Ascending aorta (tissue), 2 donors: ENCODE measurements at regions not wholly inside any gene's neighbourhood (a gene's known extent, or its start where the extent isn't known, plus 50 kb on each side); places are given as distances from the start of the nearest gene placed in this dataset.

ENCODE experiments used
- DNase-seq, 2 donors: peaks; one replicate each; pipeline ENCODE4 v3.0.0-alpha.2; 2019; ENCODE audit warnings: low spot score in 2 of 2
- H3K27ac ChIP-seq, 2 donors: fragments of 200-600 bp; sonication (generic); one replicate each; pipeline ENCODE4 v1.5.1; 2016 to 2017; ENCODE audit warnings: mild to moderate bottlenecking in 1 of 2
- H3K27me3 ChIP-seq: fragments of 200-600 bp; sonication (generic); one replicate; pipeline ENCODE4 v1.5.1; 2017
- H3K36me3 ChIP-seq, 2 donors: fragments of 200-600 bp; sonication (generic); one replicate each; pipeline ENCODE4 v1.5.1; 2016
- H3K4me1 ChIP-seq, 2 donors: fragments of 200-600 bp; sonication (generic); one replicate each; pipeline ENCODE4 v1.5.1; 2016 to 2017; ENCODE audit warnings: mild to moderate bottlenecking in 1 of 2
- H3K4me3 ChIP-seq, 2 donors: fragments of 200-600 bp; sonication (generic); one replicate each; pipeline ENCODE4 v1.5.1; 2016 to 2017; ENCODE audit warnings: mild to moderate bottlenecking in 1 of 2
- H3K9me3 ChIP-seq, 2 donors: fragments of 200-600 bp; sonication (generic); one replicate each; pipeline ENCODE4 v1.5.1; 2016
- intact Hi-C: fragments of 100-400 bp; cut with DNase I; formaldehyde crosslinking; loops from one replicate; pipeline ENCODE4 v1.15.1; 2023
- TF ChIP-seq, protein P1 (sequence below), 3 experiments: fragments of 200-600 bp in 2 of 3; fragments of 450-650 bp in 1 of 3; sonication (generic) in 2 of 3; IDR thresholded peaks; one replicate each; pipeline ENCODE4 v1.5.1; 2016 to 2019; ENCODE audit warnings: antibody characterized with exemption in 3 of 3, mild to moderate bottlenecking in 1 of 3, moderate library complexity in 1 of 3

- DNase-seq, result no peak
- intact Hi-C loops, result no loop called here
Observed at GRCh38 chr16:79347277-79347676, 253.3 kb downstream of the MAF start.

DNA sequence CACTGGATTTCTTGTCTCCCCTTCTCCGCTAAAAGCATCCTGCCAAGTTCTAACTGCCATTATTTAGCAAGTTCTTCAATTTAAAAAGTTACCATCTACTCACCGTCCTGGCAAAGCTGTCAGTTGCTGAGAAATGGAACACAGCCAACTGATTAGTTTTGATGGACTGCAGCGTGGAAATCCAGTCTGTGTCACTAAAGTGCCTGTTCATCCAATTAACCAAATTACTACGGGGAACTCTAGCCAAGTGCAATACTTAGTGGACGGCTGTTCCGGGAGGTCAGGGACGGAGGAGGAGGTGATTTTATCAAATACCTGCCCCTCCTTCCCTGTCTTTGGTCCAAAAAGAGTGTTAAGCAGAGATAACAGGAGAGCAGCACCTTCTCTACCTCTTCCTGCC, 260.7 kb downstream of the MAF start:
- no peak overlapping the region for H3K4me3 ChIP-seq
- H3K27ac ChIP-seq, result no peak overlapping the region
- intact Hi-C loops, result no loop called here
- DNase-seq, result no peak
- no peaks in the 10 kb centered on the region for H3K36me3 ChIP-seq
- H3K9me3 ChIP-seq, result peaks cover 0 to 3% of the 10 kb centered on the region in 2 donors
- H3K4me1 ChIP-seq, result no peaks in the 10 kb centered on the region
- no peaks in the 10 kb centered on the region for H3K27me3 ChIP-seq
- TF ChIP-seq, protein P1, sequence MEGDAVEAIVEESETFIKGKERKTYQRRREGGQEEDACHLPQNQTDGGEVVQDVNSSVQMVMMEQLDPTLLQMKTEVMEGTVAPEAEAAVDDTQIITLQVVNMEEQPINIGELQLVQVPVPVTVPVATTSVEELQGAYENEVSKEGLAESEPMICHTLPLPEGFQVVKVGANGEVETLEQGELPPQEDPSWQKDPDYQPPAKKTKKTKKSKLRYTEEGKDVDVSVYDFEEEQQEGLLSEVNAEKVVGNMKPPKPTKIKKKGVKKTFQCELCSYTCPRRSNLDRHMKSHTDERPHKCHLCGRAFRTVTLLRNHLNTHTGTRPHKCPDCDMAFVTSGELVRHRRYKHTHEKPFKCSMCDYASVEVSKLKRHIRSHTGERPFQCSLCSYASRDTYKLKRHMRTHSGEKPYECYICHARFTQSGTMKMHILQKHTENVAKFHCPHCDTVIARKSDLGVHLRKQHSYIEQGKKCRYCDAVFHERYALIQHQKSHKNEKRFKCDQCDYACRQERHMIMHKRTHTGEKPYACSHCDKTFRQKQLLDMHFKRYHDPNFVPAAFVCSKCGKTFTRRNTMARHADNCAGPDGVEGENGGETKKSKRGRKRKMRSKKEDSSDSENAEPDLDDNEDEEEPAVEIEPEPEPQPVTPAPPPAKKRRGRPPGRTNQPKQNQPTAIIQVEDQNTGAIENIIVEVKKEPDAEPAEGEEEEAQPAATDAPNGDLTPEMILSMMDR (IDR thresholded peaks at IDR 0.05), result no peak

More at GRCh38 chr16:79347277-79347676, 253.3 kb downstream of the MAF start:
- Histone ChIP-seq H3K4me3 (no peak overlapping the region), H3K36me3 (no peaks in the 10 kb centered on the region), H3K9me3 (no peaks in the 10 kb centered on the region), H3K27me3 (no peaks in the 10 kb centered on the region), H3K4me1 (no peaks in the 10 kb centered on the region), H3K27ac (no peak overlapping the region)
- TF ChIP-seq, protein P1 (IDR thresholded peaks at IDR 0.05), result no peak

DNA sequence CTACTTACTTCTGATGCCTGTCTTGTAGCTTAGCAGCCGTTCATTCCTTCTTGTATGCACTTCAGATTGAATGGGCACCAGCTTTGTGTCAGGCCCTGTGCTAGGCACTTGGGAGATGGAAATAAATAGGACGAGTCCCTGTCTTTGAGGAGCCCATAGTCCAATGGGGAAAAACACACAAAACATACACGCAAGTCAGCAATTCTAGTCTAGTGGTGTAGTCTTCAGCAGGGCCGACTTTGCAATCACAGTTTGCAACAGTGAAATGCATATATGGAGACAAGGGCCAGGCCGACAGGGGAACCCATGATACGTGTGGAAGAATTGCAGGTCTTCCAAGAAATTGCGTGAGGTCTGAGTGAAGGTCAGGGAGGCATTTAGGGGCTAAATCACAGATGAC, 262.6 kb downstream of the MAF start:
- Histone ChIP-seq H3K36me3 (no peaks in the 10 kb centered on the region), H3K9me3 (peaks cover 0 to 3% of the 10 kb centered on the region in 2 donors), H3K4me1 (no peaks in the 10 kb centered on the region), H3K27ac (no peak overlapping the region), H3K4me3 (no peak overlapping the region), H3K27me3 (no peaks in the 10 kb centered on the region)
- TF ChIP-seq, protein P1 (IDR thresholded peaks at IDR 0.05), result no peak
- no peak for DNase-seq
- intact Hi-C loops, result no loop called here

GRCh38 chr16:79336437-79337229, 263.9 kb downstream of the MAF start:
- TF ChIP-seq, protein P1 (IDR thresholded peaks at IDR 0.05), result no peak
- Histone ChIP-seq H3K9me3 (peaks cover 0 to 3% of the 10 kb centered on the region in 2 donors), H3K27ac (no peak overlapping the region), H3K36me3 (no peaks in the 10 kb centered on the region), H3K4me1 (no peaks in the 10 kb centered on the region), H3K27me3 (no peaks in the 10 kb centered on the region), H3K4me3 (no peak overlapping the region)
- intact Hi-C loops, result no loop called here
- no peak for DNase-seq

DNA sequence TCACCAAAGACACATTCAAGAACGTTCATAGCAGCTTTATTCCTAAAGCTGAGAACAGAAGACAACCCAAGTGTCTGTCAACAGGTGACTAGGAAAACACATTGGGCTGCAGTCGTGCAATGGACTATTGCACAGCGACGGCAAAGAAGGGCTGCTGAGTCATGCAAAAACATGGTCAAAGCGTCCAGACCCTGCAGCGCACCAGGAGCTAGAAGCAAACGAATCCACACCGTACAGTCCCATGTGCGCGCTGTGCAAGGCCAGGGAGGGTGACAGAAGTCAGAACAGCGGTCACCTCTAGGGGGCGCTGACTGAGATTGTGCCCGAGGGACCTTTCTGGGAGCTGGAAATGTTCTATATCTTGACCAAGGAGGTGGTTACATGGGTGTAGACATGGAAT, 266.4 kb downstream of the MAF start:
- intact Hi-C loops, result no loop called here
- H3K4me3 ChIP-seq, result no peak overlapping the region
- no peak for DNase-seq
- H3K9me3 ChIP-seq, result peaks cover 0 to 2% of the 10 kb centered on the region in 2 donors
- H3K4me1 ChIP-seq, result no peaks in the 10 kb centered on the region
- H3K27ac ChIP-seq, result no peak overlapping the region
- TF ChIP-seq, protein P1 (IDR thresholded peaks at IDR 0.05), result no peak
- H3K36me3 ChIP-seq, result no peaks in the 10 kb centered on the region
- H3K27me3 ChIP-seq, result no peaks in the 10 kb centered on the region
